Vagina (tissue), 2 donors: ENCODE measurements at regions not wholly inside any gene's neighbourhood (a gene's known extent, or its start where the extent isn't known, plus 50 kb on each side); places are given as distances from the start of the nearest gene placed in this dataset.

ENCODE experiments used
- DNase-seq, 2 donors: peaks; one replicate each; pipeline ENCODE4 v3.0.0-alpha.2; 2017; ENCODE audit errors: extremely low spot score in 2 of 2
- H3K27ac ChIP-seq: fragments of 200-600 bp; sonication (generic); one replicate; pipeline ENCODE4 v1.5.1; 2019
- H3K27me3 ChIP-seq: fragments of 200-600 bp; sonication (generic); one replicate; pipeline ENCODE4 v1.5.1; 2019
- H3K36me3 ChIP-seq, 2 donors: fragments of 200-600 bp; sonication (generic); one replicate each; pipeline ENCODE4 v1.5.1; 2017 to 2019
- H3K4me1 ChIP-seq: fragments of 200-600 bp; sonication (generic); one replicate; pipeline ENCODE4 v1.5.1; 2019
- H3K4me3 ChIP-seq, 2 donors: fragments of 200-600 bp; sonication (generic); 1 replicate in 1 of 2; 2 replicates in 1 of 2; pipeline ENCODE4 v1.5.1; 2016 to 2019
- H3K9me3 ChIP-seq: fragments of 200-600 bp; sonication (generic); one replicate; pipeline ENCODE4 v1.5.1; 2019
- POLR2A ChIP-seq, 2 donors: fragments of 450-650 bp; IDR thresholded peaks; one replicate each; pipeline ENCODE4 v1.6.1; 2017; ENCODE audit warnings: antibody characterized with exemption in 2 of 2, mild to moderate bottlenecking in 2 of 2, moderate library complexity in 2 of 2
- POLR2AphosphoS5 ChIP-seq, 2 donors: sonication (generic); formaldehyde crosslinking; IDR thresholded peaks; one replicate each; pipeline ENCODE4 v1.9.0; 2017; ENCODE audit warnings: antibody characterized with exemption in 2 of 2, mild to moderate bottlenecking in 2 of 2, low read depth in 1 of 2; ENCODE audit not compliant: insufficient read depth in 1 of 2
- intact Hi-C: fragments of 100-400 bp; cut with DNase I; formaldehyde crosslinking; loops from one replicate; pipeline ENCODE4 v1.15.1; 2023
- TF ChIP-seq, protein P1 (sequence below), 3 experiments: fragments of 450-650 bp in 2 of 3; fragments of 200-600 bp in 1 of 3; sonication (generic) in 1 of 3; IDR thresholded peaks; one replicate each; pipeline ENCODE4 v1.5.1; 2017 to 2019; ENCODE audit warnings: antibody characterized with exemption in 3 of 3, mild to moderate bottlenecking in 2 of 3, moderate library complexity in 2 of 3

- H3K27me3 ChIP-seq, result no peaks in the 10 kb centered on the region
- peaks cover 3% of the 10 kb centered on the region for H3K9me3 ChIP-seq
- H3K36me3 ChIP-seq, result no peaks in the 10 kb centered on the region
- H3K27ac ChIP-seq, result no peak overlapping the region
- no peak for DNase-seq
- no peak overlapping the region for H3K4me3 ChIP-seq
- intact Hi-C loops, result no loop called here
- H3K4me1 ChIP-seq, result no peaks in the 10 kb centered on the region
- TF ChIP-seq, protein P1, sequence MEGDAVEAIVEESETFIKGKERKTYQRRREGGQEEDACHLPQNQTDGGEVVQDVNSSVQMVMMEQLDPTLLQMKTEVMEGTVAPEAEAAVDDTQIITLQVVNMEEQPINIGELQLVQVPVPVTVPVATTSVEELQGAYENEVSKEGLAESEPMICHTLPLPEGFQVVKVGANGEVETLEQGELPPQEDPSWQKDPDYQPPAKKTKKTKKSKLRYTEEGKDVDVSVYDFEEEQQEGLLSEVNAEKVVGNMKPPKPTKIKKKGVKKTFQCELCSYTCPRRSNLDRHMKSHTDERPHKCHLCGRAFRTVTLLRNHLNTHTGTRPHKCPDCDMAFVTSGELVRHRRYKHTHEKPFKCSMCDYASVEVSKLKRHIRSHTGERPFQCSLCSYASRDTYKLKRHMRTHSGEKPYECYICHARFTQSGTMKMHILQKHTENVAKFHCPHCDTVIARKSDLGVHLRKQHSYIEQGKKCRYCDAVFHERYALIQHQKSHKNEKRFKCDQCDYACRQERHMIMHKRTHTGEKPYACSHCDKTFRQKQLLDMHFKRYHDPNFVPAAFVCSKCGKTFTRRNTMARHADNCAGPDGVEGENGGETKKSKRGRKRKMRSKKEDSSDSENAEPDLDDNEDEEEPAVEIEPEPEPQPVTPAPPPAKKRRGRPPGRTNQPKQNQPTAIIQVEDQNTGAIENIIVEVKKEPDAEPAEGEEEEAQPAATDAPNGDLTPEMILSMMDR (IDR thresholded peaks at IDR 0.05), result no peak
- TF ChIP-seq POLR2AphosphoS5 (IDR thresholded peaks at IDR 0.05; ENCODE audit: insufficient read depth in 1 of 2, low read depth in 1 of 2) (no peak), POLR2A (IDR thresholded peaks at IDR 0.05) (no peak)
Measured at GRCh38 chr6:168736039-168736438, 295.1 kb downstream of the SMOC2 start.

GRCh38 chr6:168735268-168735949 lies 294.4 kb downstream of the SMOC2 start:
- intact Hi-C loops, result no loop called here
- Histone ChIP-seq H3K27ac (no peak overlapping the region), H3K4me3 (no peak overlapping the region), H3K27me3 (no peaks in the 10 kb centered on the region), H3K36me3 (no peaks in the 10 kb centered on the region), H3K4me1 (no peaks in the 10 kb centered on the region), H3K9me3 (peaks cover 3% of the 10 kb centered on the region)
- DNase-seq, result peak in 1 of 2 donors; percentile 18
- TF ChIP-seq POLR2AphosphoS5 (IDR thresholded peaks at IDR 0.05; ENCODE audit: insufficient read depth in 1 of 2, low read depth in 1 of 2) (no peak), POLR2A (IDR thresholded peaks at IDR 0.05) (no peak)
- TF ChIP-seq, protein P1 (IDR thresholded peaks at IDR 0.05), result no peak

DNA sequence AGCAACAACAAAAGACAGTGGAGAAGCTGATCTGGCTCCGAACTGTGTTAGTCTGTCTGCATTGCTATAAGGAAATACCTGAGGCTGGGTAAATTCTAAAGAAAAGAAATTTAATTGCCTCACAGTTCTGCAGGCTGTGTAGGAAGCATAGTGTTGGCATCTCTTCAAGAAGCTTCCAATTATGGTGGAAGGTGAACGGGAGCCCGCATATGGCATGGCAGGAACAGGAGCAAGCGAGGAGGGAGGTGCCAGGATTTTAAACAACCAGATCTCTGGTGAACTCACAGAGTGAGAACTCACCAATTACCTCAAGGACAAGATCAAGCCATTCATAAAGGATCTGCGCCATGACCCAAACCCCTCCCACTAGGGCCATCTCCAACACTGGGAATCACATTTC lies 293.5 kb downstream of the SMOC2 start:
- H3K36me3 ChIP-seq, result no peaks in the 10 kb centered on the region
- H3K27ac ChIP-seq, result no peak overlapping the region
- no peak for TF ChIP-seq POLR2A (IDR thresholded peaks at IDR 0.05)
- TF ChIP-seq, protein P1 (IDR thresholded peaks at IDR 0.05), result no peak
- no peak for TF ChIP-seq POLR2AphosphoS5 (IDR thresholded peaks at IDR 0.05; ENCODE audit: insufficient read depth in 1 of 2, low read depth in 1 of 2)
- H3K4me1 ChIP-seq, result no peaks in the 10 kb centered on the region
- H3K27me3 ChIP-seq, result no peaks in the 10 kb centered on the region
- intact Hi-C loops, result no loop called here
- H3K9me3 ChIP-seq, result peaks cover 3% of the 10 kb centered on the region
- DNase-seq, result peak in 1 of 2 donors; percentile 34
- no peak overlapping the region for H3K4me3 ChIP-seq

DNA sequence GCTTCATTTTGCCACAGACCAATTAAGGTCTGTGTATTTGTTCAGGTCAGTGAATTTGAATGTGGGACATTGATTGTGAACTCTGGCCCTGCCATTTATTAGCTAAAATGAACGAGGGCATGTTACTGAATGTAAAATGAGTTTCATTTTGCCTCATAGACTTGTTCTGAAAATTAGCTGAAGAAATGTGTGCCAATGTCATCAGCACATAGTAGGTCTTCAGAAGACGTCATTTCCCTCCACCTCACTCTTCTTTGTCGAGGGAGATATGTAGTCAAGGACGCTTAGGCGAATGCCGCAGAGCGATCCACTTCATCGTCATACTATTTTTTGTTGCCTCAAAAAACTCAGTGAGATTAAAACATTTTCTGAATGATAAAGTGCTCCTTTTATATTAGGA lies 291.7 kb downstream of the SMOC2 start:
- Histone ChIP-seq H3K4me3 (no peak overlapping the region), H3K27me3 (no peaks in the 10 kb centered on the region), H3K27ac (no peak overlapping the region), H3K4me1 (no peaks in the 10 kb centered on the region), H3K36me3 (no peaks in the 10 kb centered on the region), H3K9me3 (no peaks in the 10 kb centered on the region)
- intact Hi-C loops, result no loop called here
- no peak for DNase-seq
- TF ChIP-seq, protein P1 (IDR thresholded peaks at IDR 0.05), result no peak
- TF ChIP-seq POLR2AphosphoS5 (IDR thresholded peaks at IDR 0.05; ENCODE audit: insufficient read depth in 1 of 2, low read depth in 1 of 2) (no peak), POLR2A (IDR thresholded peaks at IDR 0.05) (no peak)

DNA sequence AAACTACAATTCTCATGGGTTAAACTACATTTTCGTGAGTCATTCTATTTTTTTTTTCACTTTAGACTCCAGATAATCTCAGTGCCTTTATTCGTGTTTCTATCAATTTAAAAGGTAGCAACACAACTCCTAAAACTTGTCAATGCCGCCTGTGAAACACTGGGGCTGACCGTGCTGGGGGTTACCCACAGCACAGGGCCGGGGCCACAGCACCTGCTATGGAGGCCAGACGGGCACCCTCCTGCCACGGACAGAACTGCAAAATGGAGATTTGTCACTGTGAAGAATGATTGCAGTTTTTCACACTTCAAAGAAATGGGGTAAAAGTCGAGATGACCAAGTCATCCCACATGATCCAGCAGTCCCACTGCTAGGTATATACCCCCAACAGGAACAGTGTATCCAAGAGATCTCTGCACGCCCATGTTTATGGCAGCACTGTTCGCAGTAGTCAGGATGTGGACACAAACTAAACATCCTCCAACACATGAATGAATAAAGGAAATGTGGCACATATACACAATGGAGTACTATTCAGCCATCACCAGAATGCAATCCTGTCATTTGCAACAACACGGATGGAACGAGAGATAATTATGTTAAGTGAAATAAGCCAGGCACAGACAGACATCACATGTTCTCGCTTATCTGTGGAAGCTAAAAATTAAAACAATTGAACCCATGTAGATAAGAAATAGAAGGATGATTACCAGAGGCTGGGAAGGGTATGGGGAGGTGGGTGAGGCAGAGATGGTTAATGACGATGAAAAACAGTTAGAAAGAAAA lies 290.1 kb downstream of the SMOC2 start:
- no peak overlapping the region for H3K4me3 ChIP-seq
- no peak for TF ChIP-seq POLR2AphosphoS5 (IDR thresholded peaks at IDR 0.05; ENCODE audit: insufficient read depth in 1 of 2, low read depth in 1 of 2)
- TF ChIP-seq, protein P1 (IDR thresholded peaks at IDR 0.05), result no peak
- TF ChIP-seq POLR2A (IDR thresholded peaks at IDR 0.05), result no peak
- H3K9me3 ChIP-seq, result no peaks in the 10 kb centered on the region
- intact Hi-C loops, result no loop called here
- no peaks in the 10 kb centered on the region for H3K27me3 ChIP-seq
- no peak overlapping the region for H3K27ac ChIP-seq
- no peaks in the 10 kb centered on the region for H3K36me3 ChIP-seq
- DNase-seq, result no peak
- H3K4me1 ChIP-seq, result no peaks in the 10 kb centered on the region
